Fibroblast of the aortic adventitia (primary cell): ENCODE measurements at regions not wholly inside any gene's neighbourhood (a gene's known extent, or its start where the extent isn't known, plus 50 kb on each side); places are given as distances from the start of the nearest gene placed in this dataset.
A peak's percentile ranks its signal among the peaks of the same experiment; 100 is the strongest.
"Not testable (repeated sequence)": the region's sequence is repeated elsewhere in the genome, so short reads cannot be mapped to it uniquely, and the experiment has no call there.

ENCODE experiments used
- DNase-seq: peaks from one replicate; pipeline ENCODE4 v3.0.0-alpha.2; 2010; ENCODE audit warnings: low read depth
- H3K4me3 ChIP-seq: 2 replicates; pipeline ENCODE4 v1.5.1; 2011; ENCODE audit warnings: low read depth, mild to moderate bottlenecking, control low read depth, low read length, moderate library complexity
- TF ChIP-seq, protein P1 (sequence below): IDR thresholded peaks from 2 replicates; pipeline ENCODE4 v1.5.1; 2011; ENCODE audit warnings: mild to moderate bottlenecking, low read length, control low read depth, inconsistent platforms; ENCODE audit not compliant: insufficient read depth

DNA sequence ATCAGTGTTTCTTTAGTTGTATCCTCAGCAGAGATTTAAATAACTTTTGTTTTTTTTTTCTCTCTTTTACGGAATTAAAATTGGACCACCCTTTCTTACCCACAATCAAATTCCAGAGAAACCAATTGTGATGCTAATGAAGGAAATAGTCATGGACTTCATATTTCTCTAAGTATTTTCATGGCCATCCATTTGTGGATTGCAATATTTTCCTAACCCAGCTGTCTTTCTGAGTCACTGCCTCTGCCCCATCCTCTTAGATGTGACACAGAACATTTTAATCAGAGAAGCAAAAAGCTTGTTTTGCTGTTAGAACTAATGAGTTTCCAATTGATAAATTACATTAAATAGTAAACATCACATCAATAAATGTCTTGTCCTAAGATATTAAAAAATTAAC lies 405.5 kb upstream of the ADGRB3 start:
- TF ChIP-seq, protein P1, sequence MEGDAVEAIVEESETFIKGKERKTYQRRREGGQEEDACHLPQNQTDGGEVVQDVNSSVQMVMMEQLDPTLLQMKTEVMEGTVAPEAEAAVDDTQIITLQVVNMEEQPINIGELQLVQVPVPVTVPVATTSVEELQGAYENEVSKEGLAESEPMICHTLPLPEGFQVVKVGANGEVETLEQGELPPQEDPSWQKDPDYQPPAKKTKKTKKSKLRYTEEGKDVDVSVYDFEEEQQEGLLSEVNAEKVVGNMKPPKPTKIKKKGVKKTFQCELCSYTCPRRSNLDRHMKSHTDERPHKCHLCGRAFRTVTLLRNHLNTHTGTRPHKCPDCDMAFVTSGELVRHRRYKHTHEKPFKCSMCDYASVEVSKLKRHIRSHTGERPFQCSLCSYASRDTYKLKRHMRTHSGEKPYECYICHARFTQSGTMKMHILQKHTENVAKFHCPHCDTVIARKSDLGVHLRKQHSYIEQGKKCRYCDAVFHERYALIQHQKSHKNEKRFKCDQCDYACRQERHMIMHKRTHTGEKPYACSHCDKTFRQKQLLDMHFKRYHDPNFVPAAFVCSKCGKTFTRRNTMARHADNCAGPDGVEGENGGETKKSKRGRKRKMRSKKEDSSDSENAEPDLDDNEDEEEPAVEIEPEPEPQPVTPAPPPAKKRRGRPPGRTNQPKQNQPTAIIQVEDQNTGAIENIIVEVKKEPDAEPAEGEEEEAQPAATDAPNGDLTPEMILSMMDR: no peak
- no peak for DNase-seq
- H3K4me3 ChIP-seq: no peak overlapping the region

GRCh38 chr6:68226460-68226859 lies 408.6 kb upstream of the ADGRB3 start:
- TF ChIP-seq, protein P1: peak; percentile 41
- H3K4me3 ChIP-seq: no peak overlapping the region
- peak; percentile 36 for DNase-seq

DNA sequence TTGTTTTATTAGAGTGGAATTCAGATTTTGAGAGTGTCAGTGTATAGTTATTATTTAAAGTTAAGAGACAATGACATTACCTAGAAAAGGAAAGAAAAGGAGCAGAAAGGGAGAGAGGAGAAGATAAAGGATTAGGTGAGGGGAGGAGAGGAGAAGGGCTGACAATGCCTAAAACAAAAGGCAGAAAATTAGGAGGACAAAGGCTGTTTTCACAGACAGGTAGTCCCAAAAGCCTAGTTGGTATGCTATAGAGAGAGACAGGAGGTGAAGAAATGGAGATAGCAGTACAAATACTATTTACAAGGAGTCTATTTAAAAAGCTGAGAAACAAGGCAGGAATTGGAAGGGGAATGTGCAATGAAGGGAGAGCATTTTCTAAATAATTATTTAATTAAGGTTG lies 409.4 kb upstream of the ADGRB3 start:
- no peak for DNase-seq
- H3K4me3 ChIP-seq: no peak overlapping the region
- TF ChIP-seq, protein P1: no peak

- TF ChIP-seq, protein P1: no peak
- no peak overlapping the region for H3K4me3 ChIP-seq
- DNase-seq: no peak
Measured at GRCh38 chr6:68211242-68211795, 423.8 kb upstream of the ADGRB3 start.

DNA sequence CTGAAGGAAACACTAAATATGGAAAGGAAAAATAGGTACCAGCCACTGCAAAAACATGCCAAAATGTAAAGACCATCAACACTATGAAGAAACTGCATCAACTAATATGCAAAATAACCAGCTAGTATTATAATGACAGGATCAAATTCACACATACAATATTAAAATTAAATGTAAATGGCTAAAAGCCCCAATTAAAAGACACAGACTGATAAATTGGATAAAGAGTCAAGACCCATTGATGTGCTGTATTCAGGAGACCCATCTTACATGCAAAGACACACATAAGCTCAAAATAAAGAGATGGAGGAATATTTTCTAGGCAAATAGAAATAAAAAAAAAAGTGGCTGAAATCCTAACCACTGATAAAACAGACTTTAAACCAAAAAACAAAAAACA lies 427.5 kb upstream of the ADGRB3 start:
- DNase-seq, H3K4me3 ChIP-seq: not testable (repeated sequence)

DNA sequence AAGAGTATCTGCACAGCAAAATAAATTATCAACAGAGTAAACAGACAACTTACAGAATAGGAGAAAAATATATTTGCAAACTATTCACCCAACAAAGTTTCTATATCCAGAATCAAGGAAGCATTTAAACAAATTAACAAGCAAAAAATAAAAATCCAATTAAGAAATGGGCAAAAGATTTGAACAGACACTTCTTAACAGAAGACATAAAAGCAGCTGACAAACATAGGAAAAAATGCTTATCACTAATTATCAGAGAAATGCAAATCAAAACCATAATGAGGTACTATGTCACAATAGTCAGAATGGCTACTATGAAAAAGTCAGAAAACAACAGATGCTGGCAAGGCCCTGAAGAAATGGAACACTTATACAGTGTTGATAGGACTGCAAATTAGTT lies 434.2 kb upstream of the ADGRB3 start:
- no peak for DNase-seq
- TF ChIP-seq, protein P1: no peak
- H3K4me3 ChIP-seq: no peak overlapping the region

DNA sequence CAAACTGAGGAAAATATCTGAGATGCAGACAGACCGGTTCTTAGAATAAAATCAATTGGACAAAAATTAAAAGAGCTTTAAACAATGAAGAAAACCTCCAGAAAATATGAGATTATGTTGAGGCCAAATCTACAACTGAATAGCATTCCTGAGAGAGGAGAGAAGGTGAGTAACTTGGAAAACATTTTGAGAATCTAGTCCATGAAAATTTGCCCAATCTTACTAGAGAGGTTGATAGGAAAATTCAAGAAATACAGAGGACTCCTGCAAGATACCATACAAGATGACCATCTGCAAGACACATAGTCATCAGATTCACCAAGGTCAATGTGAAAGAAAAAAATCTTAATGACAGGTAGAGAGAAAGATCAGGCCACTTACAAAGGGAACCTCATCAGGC lies 437.7 kb upstream of the ADGRB3 start:
- H3K4me3 ChIP-seq: no peak overlapping the region
- TF ChIP-seq, protein P1: no peak
- peak; percentile 30 for DNase-seq

DNA sequence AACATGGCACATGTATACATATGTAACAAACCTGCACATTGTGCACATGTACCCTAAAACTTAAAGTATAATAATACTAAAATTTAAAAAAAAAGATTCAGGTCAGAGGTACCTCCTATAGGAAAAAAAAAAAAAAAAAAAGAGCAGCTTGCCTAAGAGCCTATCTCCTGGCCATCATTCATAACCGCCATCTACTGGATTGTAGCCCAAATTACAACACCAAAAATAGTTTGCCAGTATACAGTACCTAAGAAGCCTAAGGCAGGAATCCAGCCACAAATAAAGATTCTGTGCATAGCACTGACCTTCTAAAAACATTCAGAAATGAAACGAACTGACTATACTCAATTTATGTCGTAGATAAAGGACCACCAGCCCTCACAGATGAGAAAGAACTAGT lies 438.4 kb upstream of the ADGRB3 start:
- DNase-seq: peak; percentile 51
- TF ChIP-seq, protein P1: peak; percentile 7
- H3K4me3 ChIP-seq: no peak overlapping the region

DNA sequence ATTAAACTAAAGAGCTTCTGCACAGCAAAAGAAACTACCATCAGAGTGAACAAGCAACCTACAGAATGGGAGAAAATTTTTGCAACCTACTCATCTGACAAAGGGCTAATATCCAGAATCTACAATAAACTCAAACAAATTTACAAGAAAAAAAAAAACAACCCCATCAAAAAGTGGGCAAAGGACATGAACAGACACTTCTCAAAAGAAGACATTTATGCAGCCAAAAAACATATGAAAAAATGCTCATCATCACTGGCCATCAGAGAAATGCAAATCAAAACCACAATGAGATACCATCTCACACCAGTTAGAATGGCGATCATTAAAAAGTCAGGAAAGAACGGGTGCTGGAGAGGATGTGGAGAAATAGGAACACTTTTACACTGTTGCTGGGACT lies 439.3 kb upstream of the ADGRB3 start:
- H3K4me3 ChIP-seq, DNase-seq: not testable (repeated sequence)
